A673 (cell line): ENCODE measurements at regions not wholly inside any gene's neighbourhood (a gene's known extent, or its start where the extent isn't known, plus 50 kb on each side); places are given as distances from the start of the nearest gene placed in this dataset.

Experiments used
- BruUV-seq: library from RNA; stranded (reverse); fragments of 400-500 nt; replicated peaks from 2 replicates; lab custom pipeline; 2021; lab: Mats Ljungman, UMichigan
- CTCF ChIA-PET: fragments of 300-600 bp; sonication (Branson Sonifier 250); formaldehyde crosslinking; loops from one replicate; lab custom pipeline; 2022; ENCODE audit warnings: antibody characterized with exemption; lab: Charles Lee
- POLR2A ChIA-PET: fragments of 300-600 bp; sonication (Branson Sonifier 250); formaldehyde crosslinking; loops from one replicate; lab custom pipeline; 2022; ENCODE audit warnings: antibody characterized with exemption; ENCODE audit not compliant: low non-redundant PET; lab: Charles Lee
- DNase-seq: peaks from one replicate; pipeline ENCODE4 v3.0.0-alpha.2; 2015; ENCODE audit warnings: low spot score
- H3K27ac ChIP-seq: fragments of 200-600 bp; sonication (generic); 2 replicates; pipeline ENCODE4 v1.5.1; 2016; ENCODE audit warnings: mixed run types, low read depth, mild to moderate bottlenecking, mixed read lengths, antibody characterized with exemption, low read length; ENCODE audit not compliant: poor library complexity, severe bottlenecking
- H3K27me3 ChIP-seq: fragments of 200-600 bp; sonication (generic); replicated peaks from 2 replicates; pipeline ENCODE4 v1.6.1; 2017; ENCODE audit warnings: mixed run types, low read depth, mild to moderate bottlenecking, mixed read lengths, antibody characterized with exemption, low read length; ENCODE audit not compliant: insufficient read depth, poor library complexity
- H3K36me3 ChIP-seq: fragments of 200-600 bp; sonication (generic); 2 replicates; pipeline ENCODE4 v1.6.1; 2016; ENCODE audit warnings: mixed run types, mild to moderate bottlenecking, mixed read lengths, antibody characterized with exemption, low read length; ENCODE audit not compliant: insufficient read depth, poor library complexity, severe bottlenecking
- H3K4me1 ChIP-seq: fragments of 200-600 bp; sonication (generic); 2 replicates; pipeline ENCODE4 v1.6.1; 2017; ENCODE audit warnings: mixed run types, mild to moderate bottlenecking, mixed read lengths, antibody characterized with exemption, low read length; ENCODE audit not compliant: insufficient read depth, poor library complexity, severe bottlenecking
- H3K4me3 ChIP-seq: fragments of 200-600 bp; sonication (generic); 2 replicates; pipeline ENCODE4 v1.5.1; 2016; ENCODE audit warnings: low read depth, mixed run types, mild to moderate bottlenecking, mixed read lengths, low read length; ENCODE audit not compliant: poor library complexity, severe bottlenecking
- H3K9me3 ChIP-seq: fragments of 200-600 bp; sonication (generic); 2 replicates; pipeline ENCODE4 v1.6.1; 2016; ENCODE audit warnings: mixed run types, low read depth, mild to moderate bottlenecking, mixed read lengths, antibody characterized with exemption, low read length; ENCODE audit not compliant: poor library complexity, severe bottlenecking
- EZH2 ChIP-seq: fragments of 200-600 bp; sonication (generic); IDR thresholded peaks from 2 replicates; pipeline ENCODE4 v1.6.1; 2017; ENCODE audit warnings: borderline replicate concordance, low read depth, mild to moderate bottlenecking, mixed read lengths, antibody characterized with exemption, low read length; ENCODE audit not compliant: poor library complexity, severe bottlenecking
- intact Hi-C: fragments of 100-400 bp; cut with micrococcal nuclease; formaldehyde crosslinking; loops from one replicate; pipeline ENCODE4 v1.10.0; 2022; ENCODE audit not compliant: unreplicated experiment
- TF ChIP-seq, protein P1 (sequence below): fragments of 300-800, 200-600 bp; sonication (generic); conservative IDR thresholded peaks from 2 replicates; pipeline ENCODE4 v1.5.1; 2017; ENCODE audit warnings: low read depth, mild to moderate bottlenecking, antibody characterized with exemption, low read length, moderate library complexity, mixed read lengths

DNA sequence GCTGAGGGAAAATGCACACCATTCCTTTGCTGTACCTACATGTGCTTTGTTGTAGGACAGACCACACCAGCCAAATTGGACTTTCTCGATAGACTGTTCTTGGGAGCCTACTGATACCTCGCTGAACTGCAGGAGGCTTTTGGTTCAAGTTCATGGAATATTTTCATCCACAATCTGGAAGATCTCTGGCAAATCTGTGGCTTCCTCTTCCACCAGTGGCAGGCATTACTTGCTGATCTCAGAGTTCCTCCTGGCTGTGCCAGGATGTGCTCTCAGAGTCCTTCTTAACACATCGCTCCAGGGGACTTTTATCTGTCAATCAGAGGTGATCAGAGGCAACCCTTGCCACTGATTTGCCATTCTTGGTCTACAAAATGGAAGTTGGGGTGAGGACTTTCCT is 87.7 kb downstream of the PTGR3 start:
- Histone ChIP-seq H3K4me3 (no peak overlapping the region), H3K36me3 (no peaks in the 10 kb centered on the region), H3K27ac (no peak overlapping the region), H3K9me3 (no peaks in the 10 kb centered on the region), H3K27me3 (no peaks in the 10 kb centered on the region), H3K4me1 (no peaks in the 10 kb centered on the region)
- ChIA-PET CTCF (no interaction called here), POLR2A (no interaction called here)
- TF ChIP-seq EZH2 = no peak
- TF ChIP-seq, protein P1, sequence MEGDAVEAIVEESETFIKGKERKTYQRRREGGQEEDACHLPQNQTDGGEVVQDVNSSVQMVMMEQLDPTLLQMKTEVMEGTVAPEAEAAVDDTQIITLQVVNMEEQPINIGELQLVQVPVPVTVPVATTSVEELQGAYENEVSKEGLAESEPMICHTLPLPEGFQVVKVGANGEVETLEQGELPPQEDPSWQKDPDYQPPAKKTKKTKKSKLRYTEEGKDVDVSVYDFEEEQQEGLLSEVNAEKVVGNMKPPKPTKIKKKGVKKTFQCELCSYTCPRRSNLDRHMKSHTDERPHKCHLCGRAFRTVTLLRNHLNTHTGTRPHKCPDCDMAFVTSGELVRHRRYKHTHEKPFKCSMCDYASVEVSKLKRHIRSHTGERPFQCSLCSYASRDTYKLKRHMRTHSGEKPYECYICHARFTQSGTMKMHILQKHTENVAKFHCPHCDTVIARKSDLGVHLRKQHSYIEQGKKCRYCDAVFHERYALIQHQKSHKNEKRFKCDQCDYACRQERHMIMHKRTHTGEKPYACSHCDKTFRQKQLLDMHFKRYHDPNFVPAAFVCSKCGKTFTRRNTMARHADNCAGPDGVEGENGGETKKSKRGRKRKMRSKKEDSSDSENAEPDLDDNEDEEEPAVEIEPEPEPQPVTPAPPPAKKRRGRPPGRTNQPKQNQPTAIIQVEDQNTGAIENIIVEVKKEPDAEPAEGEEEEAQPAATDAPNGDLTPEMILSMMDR = no peak
- no peak for DNase-seq
- intact Hi-C loops = no loop called here
- no TSS peak for BruUV-seq

DNA sequence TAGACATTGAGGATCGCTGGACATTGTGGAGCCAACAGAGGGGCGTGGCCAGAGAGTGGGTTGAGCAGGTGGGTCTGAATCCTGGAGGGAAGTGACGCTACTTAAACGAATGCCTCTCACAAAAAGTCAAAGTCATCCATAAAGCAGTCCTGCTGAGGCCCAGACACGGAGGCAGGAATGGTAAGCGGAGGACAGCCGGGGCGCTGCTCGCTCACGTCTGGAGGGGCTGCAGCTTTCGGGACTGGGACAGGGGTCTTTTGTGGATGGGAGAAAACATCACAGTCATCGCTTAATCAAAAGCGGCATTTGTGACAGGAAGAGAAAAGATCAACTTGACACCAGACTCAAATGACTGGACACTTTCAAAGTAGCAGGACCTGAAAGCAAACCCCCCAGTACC is 88.4 kb downstream of the PTGR3 start:
- Histone ChIP-seq H3K36me3 (no peaks in the 10 kb centered on the region), H3K9me3 (no peaks in the 10 kb centered on the region), H3K4me3 (no peak overlapping the region), H3K27ac (no peak overlapping the region), H3K4me1 (no peaks in the 10 kb centered on the region), H3K27me3 (no peaks in the 10 kb centered on the region)
- BruUV-seq = no TSS peak
- POLR2A ChIA-PET = no interaction called here
- TF ChIP-seq, protein P1 = no peak
- no peak for TF ChIP-seq EZH2
- CTCF ChIA-PET = no interaction called here
- DNase-seq = no peak
- intact Hi-C loops = no loop called here

DNA sequence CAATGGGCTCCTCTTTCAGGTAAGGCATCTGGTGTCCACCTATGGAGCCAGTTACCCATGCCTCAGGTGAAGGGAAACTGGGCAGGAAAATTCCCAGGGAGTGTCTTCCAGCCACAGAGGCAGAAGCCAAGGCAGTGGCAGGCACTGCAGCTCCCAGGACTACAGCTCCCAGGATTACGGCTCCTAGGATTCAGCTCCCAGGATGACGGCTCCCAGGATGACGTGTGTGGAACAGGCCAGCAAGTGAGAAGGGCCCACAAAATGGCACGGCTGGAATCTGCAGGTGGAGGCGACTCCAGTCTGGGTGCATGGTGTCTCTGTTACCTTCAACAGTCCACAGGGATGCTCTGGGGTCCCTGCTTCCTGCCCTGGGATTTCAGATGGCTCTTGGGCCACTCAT is 92.1 kb downstream of the PTGR3 start:
- Histone ChIP-seq H3K27me3 (no peaks in the 10 kb centered on the region), H3K27ac (no peak overlapping the region), H3K36me3 (no peaks in the 10 kb centered on the region), H3K4me3 (no peak overlapping the region), H3K4me1 (no peaks in the 10 kb centered on the region), H3K9me3 (no peaks in the 10 kb centered on the region)
- TF ChIP-seq, protein P1 = no peak
- no peak for TF ChIP-seq EZH2
- DNase-seq = no peak
- POLR2A ChIA-PET = no interaction called here
- intact Hi-C loops = no loop called here
- BruUV-seq = no TSS peak
- CTCF ChIA-PET = no interaction called here
